SW 1271 (cell line): ENCODE measurements at regions not wholly inside any gene's neighbourhood (a gene's known extent, or its start where the extent isn't known, plus 50 kb on each side); places are given as distances from the start of the nearest gene placed in this dataset.
A peak's percentile ranks its signal among the peaks of the same experiment; 100 is the strongest.
"Not testable (repeated sequence)": the region's sequence is repeated elsewhere in the genome, so short reads cannot be mapped to it uniquely, and the experiment has no call there.

ENCODE experiments used
- DNase-seq, 2 experiments: peaks; one replicate each; lab custom pipeline; 2025; lab: John Stamatoyannopoulos, UW

DNA sequence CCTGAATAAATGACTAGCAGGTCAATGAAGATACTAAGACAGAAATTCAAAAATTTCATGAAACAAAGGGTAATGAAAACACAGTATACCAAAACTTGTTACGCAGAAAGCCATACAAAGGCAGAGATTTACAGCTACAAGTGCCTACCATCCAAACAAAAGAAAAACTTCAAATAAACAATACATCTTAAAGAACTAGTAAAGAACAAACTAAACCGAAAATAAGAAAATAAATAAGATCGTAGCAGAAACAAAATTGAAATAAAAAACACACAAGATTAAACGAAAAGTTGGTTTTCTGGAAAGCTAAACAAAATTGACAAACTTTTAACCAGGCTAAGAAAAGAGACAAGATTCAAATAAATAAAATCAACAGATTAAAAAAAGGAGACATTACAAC is 51.5 kb downstream of the VPREB1 start:
- DNase-seq: not testable (repeated sequence)

DNA sequence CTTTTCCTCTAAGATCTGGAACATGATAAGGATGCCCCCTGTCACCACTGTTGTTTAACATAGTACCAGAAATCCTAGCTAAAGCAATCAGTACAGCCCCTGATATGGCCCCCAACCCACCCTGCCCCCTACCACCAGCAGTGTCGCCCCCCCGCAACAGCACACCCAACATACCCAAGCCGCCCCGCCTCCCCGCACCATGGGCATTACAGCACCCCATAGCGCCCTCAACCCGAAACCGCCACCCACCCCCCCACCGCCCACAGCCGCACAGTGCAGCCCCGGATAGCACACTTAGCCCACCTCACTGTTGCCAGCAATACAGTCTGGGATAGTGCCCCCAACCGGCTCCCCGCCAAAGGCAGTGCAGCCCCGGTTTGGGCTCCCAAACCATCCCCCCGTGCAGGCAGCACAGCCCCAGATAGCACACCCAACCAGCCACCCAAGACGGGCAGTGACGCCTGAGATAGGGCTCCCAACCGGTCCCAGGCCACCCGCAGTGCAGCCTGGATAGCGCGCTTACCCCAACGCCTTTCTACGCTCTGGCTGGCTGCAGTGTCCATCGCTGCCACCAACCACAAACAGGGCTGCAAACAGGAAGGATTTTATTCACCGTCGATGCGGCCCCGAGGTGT is 52.7 kb downstream of the VPREB1 start:
- DNase-seq: not testable (repeated sequence)

GRCh38 chr22:22297794-22298653 is 53.4 kb downstream of the VPREB1 start:
- peak in 1 of 2 experiments; percentile 18 for DNase-seq

DNA sequence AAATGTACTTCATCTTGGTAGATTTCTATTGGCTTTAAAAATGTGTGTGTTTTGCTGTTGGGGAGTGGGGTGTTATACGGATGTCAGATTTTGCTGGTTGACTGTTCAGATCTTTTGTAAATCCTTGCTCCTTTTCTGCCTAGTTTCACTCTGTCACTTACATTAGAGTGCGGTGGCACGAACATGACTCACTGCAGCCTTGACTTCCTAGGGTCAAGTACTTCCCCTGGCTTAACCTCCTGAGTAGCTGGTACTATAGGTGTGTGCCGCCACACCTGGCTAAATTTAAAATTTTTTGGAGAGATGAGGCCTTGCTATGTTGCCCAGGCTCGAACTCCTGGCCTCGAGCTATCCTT is 54.0 kb downstream of the VPREB1 start:
- not testable (repeated sequence) for DNase-seq

GRCh38 chr22:22300511-22300910 is 55.9 kb downstream of the VPREB1 start:
- not testable (repeated sequence) for DNase-seq

DNA sequence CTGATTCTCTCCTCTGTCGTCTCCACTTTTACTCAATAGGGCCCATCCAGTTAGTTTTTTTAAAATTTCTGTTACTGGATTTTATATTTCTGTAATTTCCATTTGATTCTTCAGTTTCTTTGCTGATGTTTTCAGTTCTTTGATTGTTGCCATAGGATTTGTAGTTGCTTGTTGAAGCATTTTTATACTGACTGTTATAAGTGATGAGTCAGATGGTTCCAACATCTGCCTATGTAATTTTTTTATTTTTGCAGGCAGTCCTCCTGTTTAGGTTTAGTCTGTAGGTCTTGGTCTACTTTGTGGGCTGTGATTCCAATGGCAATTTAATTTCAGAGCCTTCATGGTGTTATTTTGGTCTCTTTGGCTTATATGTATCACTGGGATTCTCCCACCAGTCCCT is 56.4 kb downstream of the VPREB1 start:
- not testable (repeated sequence) for DNase-seq

- no peak for DNase-seq
Observed at GRCh38 chr22:22316589-22316988, 72.0 kb downstream of the VPREB1 start.

DNA sequence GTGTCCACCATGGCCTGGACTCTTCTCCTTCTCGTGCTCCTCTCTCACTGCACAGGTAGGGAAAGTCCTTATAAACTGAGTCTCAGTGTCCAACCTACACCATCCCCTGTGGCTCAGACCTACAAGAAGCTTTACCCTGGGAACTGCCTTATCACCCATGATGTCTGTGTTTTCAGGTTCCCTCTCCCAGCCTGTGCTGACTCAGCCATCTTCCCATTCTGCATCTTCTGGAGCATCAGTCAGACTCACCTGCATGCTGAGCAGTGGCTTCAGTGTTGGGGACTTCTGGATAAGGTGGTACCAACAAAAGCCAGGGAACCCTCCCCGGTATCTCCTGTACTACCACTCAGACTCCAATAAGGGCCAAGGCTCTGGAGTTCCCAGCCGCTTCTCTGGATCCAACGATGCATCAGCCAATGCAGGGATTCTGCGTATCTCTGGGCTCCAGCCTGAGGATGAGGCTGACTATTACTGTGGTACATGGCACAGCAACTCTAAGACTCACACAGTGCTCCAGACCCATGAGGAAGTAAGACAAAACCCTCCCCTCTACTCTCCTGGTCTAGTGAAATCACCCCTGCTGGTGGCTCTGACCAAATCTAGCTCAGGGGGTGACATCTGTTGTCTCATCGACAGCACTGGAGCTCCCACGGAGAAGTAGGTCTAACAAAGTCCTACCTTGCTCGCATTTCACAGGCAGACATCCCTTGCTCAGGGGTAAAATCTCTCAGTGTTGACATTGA is 74.3 kb downstream of the VPREB1 start:
- no peak for DNase-seq

- peak in 1 of 2 experiments; percentile 62 for DNase-seq
Observed at GRCh38 chr22:22321743-22322611, 77.4 kb downstream of the VPREB1 start.

- DNase-seq: no peak
Observed at GRCh38 chr22:22322792-22323191, 78.2 kb downstream of the VPREB1 start.

GRCh38 chr22:22327723-22328122 is 83.1 kb downstream of the VPREB1 start:
- no peak for DNase-seq

DNA sequence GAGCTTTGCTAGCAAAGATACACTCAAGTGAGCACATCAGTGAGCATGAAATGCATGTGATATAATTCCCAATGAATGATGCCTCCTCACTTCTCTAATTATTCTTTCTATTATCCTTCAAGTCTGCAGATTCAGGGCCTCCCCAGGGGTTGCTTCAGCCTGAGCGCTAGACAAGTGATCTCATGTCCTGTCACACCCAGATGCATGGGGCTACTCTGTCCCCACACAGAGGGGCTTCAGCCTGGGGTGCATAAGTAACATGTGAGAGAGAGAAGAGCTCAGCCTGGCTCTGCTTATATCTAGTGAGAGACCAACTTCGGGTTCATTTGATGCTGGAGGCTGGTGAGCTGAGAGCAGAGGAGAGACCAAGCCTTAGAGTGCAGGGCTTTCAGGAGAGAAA is 85.2 kb downstream of the VPREB1 start:
- no peak for DNase-seq

DNA sequence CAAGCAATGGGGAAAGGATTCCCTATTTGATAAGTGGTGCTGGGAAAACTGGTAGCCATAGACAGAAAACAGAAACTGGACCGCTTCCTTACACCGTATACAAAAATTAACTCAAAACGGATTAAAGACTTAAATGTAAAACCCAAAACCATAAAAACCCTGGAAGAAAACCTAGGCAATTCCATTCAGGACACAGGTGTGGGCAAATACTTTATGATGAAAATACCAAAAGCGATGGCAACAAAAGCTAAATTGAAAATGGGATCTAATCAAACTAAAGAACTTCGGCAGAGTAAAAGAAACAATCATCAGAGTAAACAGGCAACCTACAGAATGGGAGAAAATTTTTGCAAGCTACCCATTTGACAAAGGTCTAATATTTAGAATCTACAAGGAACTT is 91.1 kb downstream of the VPREB1 start:
- not testable (repeated sequence) for DNase-seq

- DNase-seq: not testable (repeated sequence)
Observed at GRCh38 chr22:22336333-22336732, 91.7 kb downstream of the VPREB1 start.

GRCh38 chr22:22338778-22339177 is 94.2 kb downstream of the VPREB1 start:
- not testable (repeated sequence) for DNase-seq

DNA sequence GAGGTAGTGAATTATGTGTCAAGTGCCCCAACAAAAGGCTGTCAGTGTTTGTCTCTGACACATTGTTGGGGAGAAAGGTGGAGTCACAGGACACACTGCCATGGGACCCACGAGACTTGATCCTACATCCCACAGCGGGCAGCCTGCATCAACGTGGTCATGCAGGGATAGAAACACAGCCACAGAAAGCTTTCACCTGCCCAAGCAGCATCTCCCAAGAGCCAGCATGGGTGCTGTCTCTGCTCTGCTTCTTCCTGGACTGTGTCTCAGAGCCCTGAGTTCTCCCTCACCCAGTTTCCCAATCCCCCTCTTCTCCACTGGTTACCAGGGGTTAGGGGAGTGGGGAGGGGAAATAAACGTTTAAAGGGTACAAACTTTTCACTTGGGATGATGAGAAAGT is 97.2 kb downstream of the VPREB1 start:
- DNase-seq: no peak

- DNase-seq: peak in 1 of 2 experiments; percentile 23
Observed at GRCh38 chr22:22342697-22343580, 98.4 kb downstream of the VPREB1 start.

DNA sequence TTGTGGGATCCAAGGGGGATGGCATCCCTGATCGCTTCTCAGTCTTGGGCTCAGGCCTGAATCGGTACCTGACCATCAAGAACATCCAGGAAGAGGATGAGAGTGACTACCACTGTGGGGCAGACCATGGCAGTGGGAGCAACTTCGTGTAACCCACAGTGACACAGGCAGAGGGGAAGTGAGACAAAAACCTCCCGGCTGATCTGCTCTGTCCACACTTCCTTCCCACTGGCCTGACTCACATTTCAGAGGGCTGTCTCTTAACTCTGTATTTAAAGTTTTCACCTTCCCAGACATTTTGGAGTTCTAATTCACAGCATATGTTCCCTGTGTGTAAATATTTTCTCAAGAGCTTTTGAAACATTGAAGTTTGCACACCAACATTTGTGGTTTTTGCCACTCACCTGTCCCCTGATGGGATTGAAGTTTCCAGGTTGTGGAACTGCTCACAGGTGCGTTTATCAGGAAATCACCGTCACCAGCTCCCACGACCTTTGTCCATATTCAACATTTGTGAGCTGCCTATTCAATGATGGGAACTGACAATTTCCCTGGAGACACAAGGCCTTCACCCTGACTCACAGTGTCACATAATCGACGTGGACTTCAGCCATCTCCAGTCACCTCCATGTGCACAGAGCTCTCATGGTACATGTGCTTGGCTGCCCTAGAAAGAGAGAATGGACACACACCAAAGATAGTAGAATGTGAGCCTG is 99.2 kb downstream of the VPREB1 start:
- DNase-seq: no peak

DNA sequence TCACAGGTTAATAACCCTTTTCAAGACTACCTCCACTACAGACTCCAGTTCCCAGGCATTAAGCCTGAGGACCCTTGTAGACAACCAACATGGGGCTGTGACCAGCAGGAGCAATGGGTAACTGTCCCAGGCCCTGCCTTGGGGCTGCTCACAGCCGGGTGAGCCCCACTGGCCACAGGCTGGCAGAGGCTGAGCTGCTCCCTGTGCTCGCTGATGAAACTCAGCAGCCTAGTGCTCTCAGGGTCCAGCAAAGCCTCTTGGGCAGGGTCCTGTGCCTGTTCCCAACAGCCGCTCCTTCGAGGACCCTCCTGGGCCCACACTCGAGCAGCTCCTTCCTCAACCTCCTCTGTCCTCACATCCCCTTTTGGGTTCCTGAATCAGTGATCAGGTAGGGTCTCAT is 99.8 kb downstream of the VPREB1 start:
- DNase-seq: no peak

DNA sequence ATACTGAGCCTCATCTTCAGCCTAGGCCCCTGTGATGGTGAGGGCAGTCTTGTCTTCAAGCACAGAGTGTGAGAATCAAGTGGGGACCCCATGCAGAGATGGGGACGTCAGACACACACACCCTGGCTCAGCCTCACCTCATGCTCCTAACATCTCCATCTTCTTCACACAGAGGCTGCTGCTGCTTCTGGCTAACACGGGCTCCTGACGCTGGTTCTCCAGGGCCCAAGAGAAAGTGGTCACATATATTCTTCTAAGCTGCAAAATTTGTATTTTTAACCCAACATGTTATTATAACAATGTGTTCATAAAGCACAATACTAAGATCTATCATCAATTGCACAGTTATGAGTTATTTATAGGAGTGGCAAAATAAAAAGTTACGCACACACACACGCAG is 101.2 kb downstream of the VPREB1 start:
- DNase-seq: no peak
